CD4-positive, alpha-beta T cell treated with Interleukin-4 for 4 hours (primary cell): ENCODE measurements at regions not wholly inside any gene's neighbourhood (a gene's known extent, or its start where the extent isn't known, plus 50 kb on each side); places are given as distances from the start of the nearest gene placed in this dataset.
"Not testable (repeated sequence)": the region's sequence is repeated elsewhere in the genome, so short reads cannot be mapped to it uniquely, and the experiment has no call there.

Experiments used
- DNase-seq: peaks from one replicate; pipeline ENCODE4 v3.0.0-alpha.2; 2020

GRCh38 chr13:89406096-89406495, 1734.9 kb downstream of the SLITRK5 start:
- not testable (repeated sequence) for DNase-seq

GRCh38 chr13:89407357-89407756, 1736.2 kb downstream of the SLITRK5 start:
- no peak for DNase-seq

- no peak for DNase-seq
Measured at GRCh38 chr13:89432997-89433396, 1761.8 kb downstream of the SLITRK5 start.

GRCh38 chr13:89434624-89435023, 1763.5 kb downstream of the SLITRK5 start:
- not testable (repeated sequence) for DNase-seq

GRCh38 chr13:89454681-89455080, 1783.5 kb downstream of the SLITRK5 start:
- no peak for DNase-seq

- no peak for DNase-seq
Measured at GRCh38 chr13:89455225-89455624, 1784.1 kb downstream of the SLITRK5 start.

- DNase-seq: no peak
Measured at GRCh38 chr13:89455741-89456140, 1784.6 kb downstream of the SLITRK5 start.

GRCh38 chr13:89457977-89458376, 1786.8 kb downstream of the SLITRK5 start:
- DNase-seq: no peak

GRCh38 chr13:89458456-89458855, 1787.3 kb downstream of the SLITRK5 start:
- no peak for DNase-seq

- not testable (repeated sequence) for DNase-seq
Measured at GRCh38 chr13:89460895-89461294, 1789.7 kb downstream of the SLITRK5 start.

- DNase-seq: no peak
Measured at GRCh38 chr13:89465366-89465765, 1794.2 kb downstream of the SLITRK5 start.

- no peak for DNase-seq
Measured at GRCh38 chr13:89468081-89468480, 1796.9 kb downstream of the SLITRK5 start.

- DNase-seq: no peak
Measured at GRCh38 chr13:89470901-89471300, 1799.7 kb downstream of the SLITRK5 start.

GRCh38 chr13:89474432-89474831, 1803.3 kb downstream of the SLITRK5 start:
- no peak for DNase-seq

GRCh38 chr13:89486065-89486464, 1814.9 kb downstream of the SLITRK5 start:
- DNase-seq: no peak

- DNase-seq: no peak
Measured at GRCh38 chr13:89486709-89487108, 1815.5 kb downstream of the SLITRK5 start.

GRCh38 chr13:89490661-89491060, 1819.5 kb downstream of the SLITRK5 start:
- no peak for DNase-seq

GRCh38 chr13:89496478-89496877, 1825.3 kb downstream of the SLITRK5 start:
- no peak for DNase-seq

- no peak for DNase-seq
Measured at GRCh38 chr13:89497658-89498057, 1826.5 kb downstream of the SLITRK5 start.

GRCh38 chr13:89502286-89502685, 1831.1 kb downstream of the SLITRK5 start:
- no peak for DNase-seq

- no peak for DNase-seq
Measured at GRCh38 chr13:89514534-89515312, 1832.8 kb upstream of the MIR17HG start.

- DNase-seq: no peak
Measured at GRCh38 chr13:89515948-89516347, 1831.5 kb upstream of the MIR17HG start.

- no peak for DNase-seq
Measured at GRCh38 chr13:89518289-89519077, 1829.0 kb upstream of the MIR17HG start.

GRCh38 chr13:89520468-89520867, 1827.0 kb upstream of the MIR17HG start:
- DNase-seq: no peak
